T-helper 2 cell treated with Interferon-gamma antibody and Interleukin-4, amounts not matched to agents 5 μg/mL and 100 μg/mL, for 36 hours (primary cell): ENCODE measurements at regions not wholly inside any gene's neighbourhood (a gene's known extent, or its start where the extent isn't known, plus 50 kb on each side); places are given as distances from the start of the nearest gene placed in this dataset.

Experiments used
- DNase-seq: peaks from one replicate; pipeline ENCODE4 v3.0.0; 2021; ENCODE audit warnings: low spot score
- H3K27ac Mint-ChIP-seq: one replicate; pipeline ENCODE4 v1.8.0; 2021; ENCODE audit warnings: mild to moderate bottlenecking, mixed read lengths
- H3K27me3 Mint-ChIP-seq: one replicate; pipeline ENCODE4 v1.8.0; 2021; ENCODE audit warnings: low read depth, mixed read lengths
- H3K36me3 Mint-ChIP-seq: one replicate; pipeline ENCODE4 v1.8.0; 2021; ENCODE audit warnings: low read depth, mixed read lengths
- H3K4me1 Mint-ChIP-seq: one replicate; pipeline ENCODE4 v1.8.0; 2021; ENCODE audit warnings: low read depth, mixed read lengths
- H3K4me3 Mint-ChIP-seq: one replicate; pipeline ENCODE4 v1.8.0; 2022; ENCODE audit warnings: mild to moderate bottlenecking, moderate library complexity, mixed read lengths
- H3K9me3 Mint-ChIP-seq: one replicate; pipeline ENCODE4 v1.8.0; 2021; ENCODE audit warnings: mixed read lengths

DNA sequence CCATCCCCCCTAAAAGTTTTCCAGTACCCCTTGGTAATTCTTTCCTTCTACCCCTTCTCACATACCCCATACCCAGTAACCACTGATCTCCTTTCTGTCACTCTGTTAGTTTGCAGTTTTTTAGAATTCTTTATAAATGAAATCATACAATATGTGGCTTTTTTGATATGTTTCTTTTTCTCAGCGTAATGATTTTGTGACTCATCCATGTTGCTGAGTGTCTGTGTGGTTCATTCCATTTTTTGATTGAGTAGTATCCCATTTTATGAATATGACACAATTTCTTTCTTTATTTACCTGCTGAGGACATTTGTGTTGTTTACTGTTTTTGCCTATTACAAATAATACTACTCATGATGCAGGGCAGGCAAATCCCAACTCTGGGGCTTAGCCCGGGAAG is 1605.3 kb downstream of the BRINP3 start:
- no peaks in the 10 kb centered on the region for H3K36me3 Mint-ChIP-seq
- H3K9me3 Mint-ChIP-seq = peaks cover 18% of the 10 kb centered on the region
- no peaks in the 10 kb centered on the region for H3K4me1 Mint-ChIP-seq
- H3K4me3 Mint-ChIP-seq = no peak overlapping the region
- DNase-seq = no peak
- no peaks in the 10 kb centered on the region for H3K27me3 Mint-ChIP-seq
- H3K27ac Mint-ChIP-seq = no peak overlapping the region

DNA sequence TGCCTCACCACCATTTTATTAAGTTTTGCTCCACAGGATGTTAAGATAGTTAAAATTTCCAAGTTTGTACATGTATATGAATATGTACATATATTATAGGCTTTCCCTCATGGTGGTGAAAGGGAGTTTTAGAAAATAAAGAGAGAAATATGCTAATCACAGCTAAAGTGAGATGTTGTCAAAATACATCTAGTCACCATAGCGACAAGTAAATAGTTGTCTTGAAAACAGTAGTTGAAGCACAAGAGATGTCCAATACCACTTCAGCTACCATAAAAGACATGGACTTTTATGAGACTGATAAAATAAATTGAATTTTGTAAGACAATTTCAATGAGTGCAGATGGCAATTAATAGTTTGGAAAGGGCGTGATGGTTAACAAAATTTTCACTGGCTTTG is 1600.0 kb downstream of the BRINP3 start:
- H3K4me1 Mint-ChIP-seq = no peaks in the 10 kb centered on the region
- no peaks in the 10 kb centered on the region for H3K27me3 Mint-ChIP-seq
- H3K9me3 Mint-ChIP-seq = peaks cover 15% of the 10 kb centered on the region
- DNase-seq = no peak
- H3K36me3 Mint-ChIP-seq = no peaks in the 10 kb centered on the region
- no peak overlapping the region for H3K27ac Mint-ChIP-seq
- H3K4me3 Mint-ChIP-seq = no peak overlapping the region

GRCh38 chr1:188888386-188888785 is 1589.3 kb downstream of the BRINP3 start:
- H3K4me1 Mint-ChIP-seq = no peaks in the 10 kb centered on the region
- no peak overlapping the region for H3K27ac Mint-ChIP-seq
- H3K9me3 Mint-ChIP-seq = peaks cover 21% of the 10 kb centered on the region
- no peaks in the 10 kb centered on the region for H3K36me3 Mint-ChIP-seq
- DNase-seq = no peak
- H3K27me3 Mint-ChIP-seq = no peaks in the 10 kb centered on the region
- no peak overlapping the region for H3K4me3 Mint-ChIP-seq

DNA sequence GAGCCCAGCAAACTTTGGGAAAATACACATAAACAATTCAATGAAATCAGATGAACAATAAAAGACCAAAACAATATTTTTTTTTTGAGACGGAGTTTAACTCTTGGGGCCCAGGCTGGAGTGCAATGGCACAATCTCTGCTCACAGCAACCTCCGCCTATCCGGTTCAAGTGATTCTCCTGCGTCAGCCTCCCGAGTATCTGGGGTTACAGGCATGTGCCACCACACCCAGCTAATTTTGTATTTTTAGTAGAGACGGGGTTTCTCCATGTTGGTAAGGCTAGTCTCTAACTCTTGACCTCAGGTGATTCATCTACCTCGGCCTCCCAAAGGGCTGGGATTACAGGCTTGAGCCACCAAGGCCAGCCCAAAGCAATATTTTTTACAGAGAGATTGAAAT is 1588.5 kb downstream of the BRINP3 start:
- DNase-seq = no peak
- Mint-ChIP-seq H3K36me3 (no peaks in the 10 kb centered on the region), H3K27me3 (no peaks in the 10 kb centered on the region), H3K4me1 (no peaks in the 10 kb centered on the region), H3K9me3 (peaks cover 21% of the 10 kb centered on the region), H3K27ac (no peak overlapping the region), H3K4me3 (no peak overlapping the region)

DNA sequence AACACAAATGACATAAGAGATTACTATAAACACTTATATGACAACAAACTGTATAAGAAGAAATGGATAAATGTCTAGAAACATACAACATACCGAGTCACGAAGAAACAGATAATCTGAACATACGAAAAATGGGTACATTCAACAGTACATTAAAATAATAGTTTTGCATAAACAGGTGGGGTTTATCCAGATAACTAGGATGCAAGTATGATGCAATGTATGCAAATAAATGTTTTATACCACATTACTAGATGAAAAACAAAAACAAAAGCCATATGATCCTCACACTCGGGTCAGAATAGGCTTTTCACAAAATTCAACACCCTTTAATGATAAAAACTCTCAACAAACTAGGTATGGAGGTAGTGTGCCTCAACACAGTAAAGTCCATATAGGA is 1585.7 kb downstream of the BRINP3 start:
- H3K4me1 Mint-ChIP-seq = no peaks in the 10 kb centered on the region
- H3K27me3 Mint-ChIP-seq = no peaks in the 10 kb centered on the region
- peaks cover 19% of the 10 kb centered on the region for H3K9me3 Mint-ChIP-seq
- H3K36me3 Mint-ChIP-seq = no peaks in the 10 kb centered on the region
- no peak for DNase-seq
- no peak overlapping the region for H3K27ac Mint-ChIP-seq
- H3K4me3 Mint-ChIP-seq = no peak overlapping the region

DNA sequence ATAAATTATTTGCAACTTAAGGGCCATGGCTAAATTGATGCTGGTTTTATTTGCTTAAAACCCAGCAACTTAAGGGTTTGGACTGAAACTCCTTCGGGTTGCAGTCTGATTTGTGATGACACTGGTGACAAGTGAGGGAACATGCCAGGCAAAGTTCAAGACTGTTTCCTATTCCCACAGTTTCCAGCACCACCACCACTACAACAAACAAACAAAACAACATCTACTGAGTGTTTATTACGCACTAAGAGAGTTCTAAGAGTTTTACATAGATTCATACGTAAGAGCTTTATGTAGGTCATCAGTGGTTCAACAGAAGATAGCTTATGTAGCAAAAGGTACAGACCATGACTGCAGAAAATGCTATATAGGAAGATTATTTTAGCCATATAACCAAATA is 1582.1 kb downstream of the BRINP3 start:
- DNase-seq = no peak
- no peaks in the 10 kb centered on the region for H3K4me1 Mint-ChIP-seq
- H3K36me3 Mint-ChIP-seq = no peaks in the 10 kb centered on the region
- H3K4me3 Mint-ChIP-seq = no peak overlapping the region
- no peaks in the 10 kb centered on the region for H3K27me3 Mint-ChIP-seq
- H3K27ac Mint-ChIP-seq = no peak overlapping the region
- peaks cover 17% of the 10 kb centered on the region for H3K9me3 Mint-ChIP-seq

DNA sequence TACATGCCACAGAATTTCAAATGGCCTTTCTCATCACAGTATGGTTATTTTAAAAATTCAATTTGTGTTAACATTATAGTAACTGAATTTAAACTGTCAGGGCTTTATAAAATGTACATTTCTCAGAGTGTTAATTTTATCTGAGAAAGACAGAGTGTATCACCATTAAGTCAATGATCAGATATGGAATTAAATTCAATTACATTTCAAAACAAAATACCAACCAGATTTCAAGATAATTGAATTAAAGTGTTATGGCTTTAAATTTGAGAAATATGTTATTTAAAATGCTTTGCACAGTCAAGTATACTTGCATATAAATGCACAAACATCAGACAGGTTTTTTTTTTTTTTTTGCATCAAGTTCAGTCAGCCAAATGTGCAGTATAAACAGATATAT is 1574.4 kb downstream of the BRINP3 start:
- no peak overlapping the region for H3K4me3 Mint-ChIP-seq
- H3K4me1 Mint-ChIP-seq = no peaks in the 10 kb centered on the region
- H3K27me3 Mint-ChIP-seq = no peaks in the 10 kb centered on the region
- H3K9me3 Mint-ChIP-seq = peaks cover 7% of the 10 kb centered on the region
- DNase-seq = no peak
- H3K27ac Mint-ChIP-seq = no peak overlapping the region
- H3K36me3 Mint-ChIP-seq = no peaks in the 10 kb centered on the region

DNA sequence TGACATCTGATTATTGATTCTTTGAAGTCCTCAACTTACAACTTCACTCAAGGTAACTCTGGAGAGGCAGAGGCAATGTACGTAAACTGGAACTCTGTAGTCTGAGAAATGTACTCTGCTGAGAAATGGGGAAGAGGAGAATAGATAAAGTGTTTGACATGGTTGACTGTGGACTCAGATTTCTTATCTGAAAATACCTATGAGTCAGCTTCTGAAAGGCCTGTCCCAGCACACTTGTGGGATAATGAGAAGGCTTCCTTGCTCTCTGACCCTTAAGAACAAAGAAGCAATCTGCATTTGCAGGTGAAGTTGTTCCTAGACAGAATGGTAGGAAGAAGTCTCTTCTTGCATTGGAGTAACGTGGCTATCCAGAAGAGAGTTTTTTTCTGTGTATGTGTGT is 1573.5 kb downstream of the BRINP3 start:
- no peaks in the 10 kb centered on the region for H3K27me3 Mint-ChIP-seq
- H3K36me3 Mint-ChIP-seq = no peaks in the 10 kb centered on the region
- no peak overlapping the region for H3K27ac Mint-ChIP-seq
- H3K4me1 Mint-ChIP-seq = no peaks in the 10 kb centered on the region
- H3K9me3 Mint-ChIP-seq = peaks cover 4% of the 10 kb centered on the region
- no peak overlapping the region for H3K4me3 Mint-ChIP-seq
- DNase-seq = no peak

DNA sequence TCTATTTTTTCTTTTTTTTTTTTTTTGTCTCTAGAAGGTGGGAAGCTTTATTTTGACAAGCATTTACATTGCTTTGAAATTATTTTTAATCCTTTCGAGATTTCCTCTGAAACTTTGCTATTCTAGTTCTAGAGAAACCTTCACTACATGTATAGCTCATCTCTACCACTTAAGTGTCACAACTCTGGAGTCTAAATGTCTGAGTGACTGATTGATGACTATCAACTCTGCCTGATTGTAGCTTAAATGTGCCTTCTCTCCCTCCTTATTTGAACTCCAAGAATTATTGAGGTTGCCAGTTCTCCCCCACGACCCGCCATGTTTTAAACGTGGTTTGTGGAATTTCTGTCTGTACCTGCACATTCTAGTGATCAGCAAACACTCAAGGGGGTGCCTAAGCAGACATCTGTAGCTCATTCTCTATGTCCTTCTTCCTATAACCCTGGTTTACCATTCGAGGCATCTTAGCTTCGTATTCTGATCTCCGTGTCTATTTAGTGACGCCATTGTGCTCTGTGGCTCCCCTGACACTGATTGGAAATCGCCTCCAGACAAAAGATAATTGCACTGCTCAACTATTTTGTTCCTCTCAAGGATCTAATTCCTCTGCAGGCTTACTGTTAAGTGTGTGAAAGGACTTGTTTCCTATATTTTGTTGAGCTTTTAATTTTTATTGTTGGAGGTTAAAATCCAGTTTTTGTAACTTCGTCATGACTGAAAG is 1570.6 kb downstream of the BRINP3 start:
- no peaks in the 10 kb centered on the region for H3K36me3 Mint-ChIP-seq

GRCh38 chr1:188930382-188930781 is 1547.3 kb downstream of the BRINP3 start:
- H3K36me3 Mint-ChIP-seq = no peaks in the 10 kb centered on the region
- no peak overlapping the region for H3K27ac Mint-ChIP-seq
- no peak for DNase-seq
- H3K4me1 Mint-ChIP-seq = no peaks in the 10 kb centered on the region
- no peaks in the 10 kb centered on the region for H3K9me3 Mint-ChIP-seq
- no peak overlapping the region for H3K4me3 Mint-ChIP-seq
- no peaks in the 10 kb centered on the region for H3K27me3 Mint-ChIP-seq

More for the DNA sequence above, 1570.6 kb downstream of the BRINP3 start:
- H3K27ac Mint-ChIP-seq = no peak overlapping the region
- no peaks in the 10 kb centered on the region for H3K4me1 Mint-ChIP-seq
- no peak for DNase-seq
- no peaks in the 10 kb centered on the region for H3K9me3 Mint-ChIP-seq
- H3K27me3 Mint-ChIP-seq = no peaks in the 10 kb centered on the region
- H3K4me3 Mint-ChIP-seq = no peak overlapping the region

DNA sequence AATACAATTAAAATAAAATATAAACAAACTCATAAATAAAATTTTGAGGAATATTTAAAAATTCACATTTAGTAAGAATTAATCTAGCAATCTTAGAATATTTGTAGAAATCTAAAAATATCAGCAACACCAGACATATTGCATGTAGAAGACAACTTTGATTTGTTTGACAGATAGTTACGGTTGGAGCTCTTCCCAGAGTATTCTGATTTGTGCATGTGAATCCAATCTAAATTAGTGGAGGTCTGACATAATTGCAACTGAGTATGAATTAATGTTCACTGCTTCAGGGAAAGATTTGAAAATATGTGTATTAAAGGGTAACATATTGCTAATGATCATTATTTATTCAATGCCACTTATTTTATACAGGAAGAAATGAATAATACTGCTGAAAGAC is 1546.2 kb downstream of the BRINP3 start:
- Mint-ChIP-seq H3K27me3 (no peaks in the 10 kb centered on the region), H3K27ac (no peak overlapping the region), H3K36me3 (no peaks in the 10 kb centered on the region), H3K4me1 (no peaks in the 10 kb centered on the region), H3K9me3 (no peaks in the 10 kb centered on the region), H3K4me3 (no peak overlapping the region)
- no peak for DNase-seq

GRCh38 chr1:188937965-188938551 is 1539.6 kb downstream of the BRINP3 start:
- no peaks in the 10 kb centered on the region for H3K4me1 Mint-ChIP-seq
- H3K27me3 Mint-ChIP-seq = no peaks in the 10 kb centered on the region
- no peak overlapping the region for H3K4me3 Mint-ChIP-seq
- no peak overlapping the region for H3K27ac Mint-ChIP-seq
- H3K9me3 Mint-ChIP-seq = no peaks in the 10 kb centered on the region
- DNase-seq = no peak
- no peaks in the 10 kb centered on the region for H3K36me3 Mint-ChIP-seq

- H3K4me3 Mint-ChIP-seq = no peak overlapping the region
- DNase-seq = no peak
- H3K36me3 Mint-ChIP-seq = no peaks in the 10 kb centered on the region
- H3K4me1 Mint-ChIP-seq = no peaks in the 10 kb centered on the region
- H3K27ac Mint-ChIP-seq = no peak overlapping the region
- no peaks in the 10 kb centered on the region for H3K9me3 Mint-ChIP-seq
- H3K27me3 Mint-ChIP-seq = no peaks in the 10 kb centered on the region
Measured at GRCh38 chr1:188941986-188942385, 1535.7 kb downstream of the BRINP3 start.

GRCh38 chr1:188949701-188950100 is 1528.0 kb downstream of the BRINP3 start:
- no peak for DNase-seq
- H3K4me1 Mint-ChIP-seq = no peaks in the 10 kb centered on the region
- no peak overlapping the region for H3K4me3 Mint-ChIP-seq
- no peaks in the 10 kb centered on the region for H3K36me3 Mint-ChIP-seq
- H3K27ac Mint-ChIP-seq = no peak overlapping the region
- no peaks in the 10 kb centered on the region for H3K27me3 Mint-ChIP-seq
- peaks cover 9% of the 10 kb centered on the region for H3K9me3 Mint-ChIP-seq
